ENCODE measurements at regions not wholly inside any gene's neighbourhood (a gene's known extent, or its start where the extent isn't known, plus 50 kb on each side); places are given as distances from the start of the nearest gene placed in this dataset.

DNA sequence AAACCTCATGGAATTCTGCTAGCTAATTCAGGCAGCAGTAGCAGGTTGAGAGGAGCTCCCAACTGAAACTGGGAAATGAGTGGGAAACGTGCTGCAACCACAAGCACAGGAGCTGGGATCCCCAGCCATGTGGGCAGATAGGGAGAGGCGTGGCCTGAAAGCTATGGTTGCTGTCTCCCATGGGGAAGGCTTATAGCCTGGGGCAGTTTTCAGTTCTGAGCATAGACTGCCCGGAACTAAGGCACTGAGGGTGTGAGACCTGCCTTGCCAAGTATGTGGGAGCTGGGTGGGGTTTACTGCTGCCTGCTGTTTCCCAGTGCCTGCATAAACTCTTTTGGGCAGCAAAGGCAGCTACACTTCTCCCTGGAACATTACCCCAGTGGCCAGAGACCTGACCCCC lies 229.5 kb downstream of the TUSC7 start:
- H3K4me3 ChIP-seq = no peak overlapping the region
- DNase-seq (no peak), ATAC-seq (no peak)
- TF ChIP-seq, protein P1, sequence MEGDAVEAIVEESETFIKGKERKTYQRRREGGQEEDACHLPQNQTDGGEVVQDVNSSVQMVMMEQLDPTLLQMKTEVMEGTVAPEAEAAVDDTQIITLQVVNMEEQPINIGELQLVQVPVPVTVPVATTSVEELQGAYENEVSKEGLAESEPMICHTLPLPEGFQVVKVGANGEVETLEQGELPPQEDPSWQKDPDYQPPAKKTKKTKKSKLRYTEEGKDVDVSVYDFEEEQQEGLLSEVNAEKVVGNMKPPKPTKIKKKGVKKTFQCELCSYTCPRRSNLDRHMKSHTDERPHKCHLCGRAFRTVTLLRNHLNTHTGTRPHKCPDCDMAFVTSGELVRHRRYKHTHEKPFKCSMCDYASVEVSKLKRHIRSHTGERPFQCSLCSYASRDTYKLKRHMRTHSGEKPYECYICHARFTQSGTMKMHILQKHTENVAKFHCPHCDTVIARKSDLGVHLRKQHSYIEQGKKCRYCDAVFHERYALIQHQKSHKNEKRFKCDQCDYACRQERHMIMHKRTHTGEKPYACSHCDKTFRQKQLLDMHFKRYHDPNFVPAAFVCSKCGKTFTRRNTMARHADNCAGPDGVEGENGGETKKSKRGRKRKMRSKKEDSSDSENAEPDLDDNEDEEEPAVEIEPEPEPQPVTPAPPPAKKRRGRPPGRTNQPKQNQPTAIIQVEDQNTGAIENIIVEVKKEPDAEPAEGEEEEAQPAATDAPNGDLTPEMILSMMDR (IDR thresholded peaks at IDR 0.05) = no peak
- no peaks in the 10 kb centered on the region for H3K36me3 ChIP-seq
- H3K9me3 ChIP-seq = peaks cover 0 to 7% of the 10 kb centered on the region in 2 donors
- H3K27ac ChIP-seq = no peak overlapping the region
- intact Hi-C loops (cut with DNase I) = no loop called here
- H3K4me1 ChIP-seq = no peaks in the 10 kb centered on the region
- H3K27me3 ChIP-seq = no peaks in the 10 kb centered on the region

DNA sequence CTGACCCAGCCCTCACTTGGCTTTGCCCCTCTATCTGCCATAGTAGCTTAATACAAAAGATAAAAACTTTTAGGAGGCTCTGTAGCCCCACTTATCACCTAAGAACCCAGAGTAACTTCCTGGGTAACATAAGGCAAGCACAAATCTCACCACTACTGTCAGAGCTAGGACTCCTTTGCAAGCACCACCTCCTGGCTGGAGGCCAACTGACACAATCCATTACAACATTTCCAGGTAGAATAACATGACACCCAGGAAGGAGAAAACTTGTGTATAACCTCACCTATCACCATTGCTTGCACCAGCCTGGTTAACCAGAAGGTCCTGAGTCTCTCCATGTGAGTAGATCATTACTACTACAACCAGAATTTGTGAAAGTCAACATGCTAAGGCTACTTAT lies 230.0 kb downstream of the TUSC7 start:
- Histone ChIP-seq H3K4me1 (no peaks in the 10 kb centered on the region), H3K36me3 (no peaks in the 10 kb centered on the region), H3K9me3 (peaks cover 0 to 7% of the 10 kb centered on the region in 2 donors), H3K27ac (no peak overlapping the region), H3K27me3 (no peaks in the 10 kb centered on the region), H3K4me3 (no peak overlapping the region)
- ATAC-seq (no peak), DNase-seq (no peak)
- TF ChIP-seq, protein P1 (IDR thresholded peaks at IDR 0.05) = no peak
- intact Hi-C loops (cut with DNase I) = no loop called here

- DNase-seq = no peak
- intact Hi-C loops (cut with DNase I) = no loop called here
These were observed 231.1 kb downstream of the TUSC7 start for GRCh38 chr3:116940719-116941118.

GRCh38 chr3:116946376-116946775 lies 236.8 kb downstream of the TUSC7 start:
- Histone ChIP-seq H3K9me3 (no peaks in the 10 kb centered on the region), H3K4me1 (no peaks in the 10 kb centered on the region), H3K4me3 (no peak overlapping the region), H3K36me3 (no peaks in the 10 kb centered on the region), H3K27ac (no peak overlapping the region), H3K27me3 (no peaks in the 10 kb centered on the region)
- no peak for ATAC-seq
- TF ChIP-seq, protein P1 (IDR thresholded peaks at IDR 0.05) = no peak
- intact Hi-C loops (cut with DNase I) = no loop called here
- DNase-seq = no peak

More at GRCh38 chr3:116940719-116941118, 231.1 kb downstream of the TUSC7 start:
- Histone ChIP-seq H3K4me3 (no peak overlapping the region), H3K27ac (no peak overlapping the region), H3K36me3 (no peaks in the 10 kb centered on the region), H3K4me1 (no peaks in the 10 kb centered on the region), H3K27me3 (no peaks in the 10 kb centered on the region), H3K9me3 (peaks cover 0 to 7% of the 10 kb centered on the region in 2 donors)
- ATAC-seq = no peak
- TF ChIP-seq, protein P1 (IDR thresholded peaks at IDR 0.05) = no peak

- no peaks in the 10 kb centered on the region for H3K9me3 ChIP-seq
- no peak overlapping the region for H3K27ac ChIP-seq
- TF ChIP-seq, protein P1 (IDR thresholded peaks at IDR 0.05) = no peak
- H3K4me3 ChIP-seq = no peak overlapping the region
- H3K27me3 ChIP-seq = no peaks in the 10 kb centered on the region
- no peak for DNase-seq
- no peaks in the 10 kb centered on the region for H3K36me3 ChIP-seq
- H3K4me1 ChIP-seq = no peaks in the 10 kb centered on the region
- intact Hi-C loops (cut with DNase I) = no loop called here
- ATAC-seq = no peak
These were observed 237.6 kb downstream of the TUSC7 start for GRCh38 chr3:116947148-116947547.
